GM21360 (cell line): ENCODE measurements at regions not wholly inside any gene's neighbourhood (a gene's known extent, or its start where the extent isn't known, plus 50 kb on each side); places are given as distances from the start of the nearest gene placed in this dataset.
"Not testable (repeated sequence)": the region's sequence is repeated elsewhere in the genome, so short reads cannot be mapped to it uniquely, and the experiment has no call there.

Experiments
- ATAC-seq: cut with Tn5 transposase; IDR thresholded peaks from one replicate; pipeline ENCODE4 v1.9.1; 2021; ENCODE audit warnings: mild to moderate bottlenecking, moderate library complexity; ENCODE audit not compliant: unreplicated experiment

- no peak for ATAC-seq
Measured at GRCh38 chr5:58207076-58207475, 252.8 kb downstream of the PLK2 start.

GRCh38 chr5:58204966-58205365 is 254.9 kb downstream of the PLK2 start:
- ATAC-seq: no peak

- ATAC-seq: no peak
Measured at GRCh38 chr5:58202941-58203444, 256.9 kb downstream of the PLK2 start.

- ATAC-seq: no peak
Measured at GRCh38 chr5:58201922-58202648, 257.8 kb downstream of the PLK2 start.

- ATAC-seq: no peak
Measured at GRCh38 chr5:58200451-58200850, 259.4 kb downstream of the PLK2 start.

GRCh38 chr5:58199087-58199486 is 260.8 kb downstream of the PLK2 start:
- ATAC-seq: no peak

- no peak for ATAC-seq
Measured at GRCh38 chr5:58198330-58198729, 261.6 kb downstream of the PLK2 start.

- no peak for ATAC-seq
Measured at GRCh38 chr5:58197875-58198274, 262.0 kb downstream of the PLK2 start.

GRCh38 chr5:58191443-58191842 is 268.4 kb downstream of the PLK2 start:
- ATAC-seq: no peak

GRCh38 chr5:58188262-58188651 is 271.6 kb downstream of the PLK2 start:
- no peak for ATAC-seq

- no peak for ATAC-seq
Measured at GRCh38 chr5:58187432-58188261, 272.2 kb downstream of the PLK2 start.

- ATAC-seq: no peak
Measured at GRCh38 chr5:58185801-58186200, 274.1 kb downstream of the PLK2 start.

GRCh38 chr5:58185397-58185796 is 274.5 kb downstream of the PLK2 start:
- no peak for ATAC-seq

GRCh38 chr5:58184910-58185309 is 275.0 kb downstream of the PLK2 start:
- no peak for ATAC-seq

- ATAC-seq: no peak
Measured at GRCh38 chr5:58183786-58184085, 276.1 kb downstream of the PLK2 start.

GRCh38 chr5:58183078-58183785 is 276.7 kb downstream of the PLK2 start:
- ATAC-seq: no peak

GRCh38 chr5:58182287-58182841 is 277.5 kb downstream of the PLK2 start:
- ATAC-seq: no peak

- ATAC-seq: no peak
Measured at GRCh38 chr5:58181578-58182286, 278.2 kb downstream of the PLK2 start.

GRCh38 chr5:58172946-58173345 is 286.9 kb downstream of the PLK2 start:
- no peak for ATAC-seq

- ATAC-seq: no peak
Measured at GRCh38 chr5:58165152-58165551, 294.7 kb downstream of the PLK2 start.

- ATAC-seq: not testable (repeated sequence)
Measured at GRCh38 chr5:58161889-58162288, 298.0 kb downstream of the PLK2 start.
